ENCODE measurements at regions not wholly inside any gene's neighbourhood (a gene's known extent, or its start where the extent isn't known, plus 50 kb on each side); places are given as distances from the start of the nearest gene placed in this dataset.
"Not testable (repeated sequence)": the region's sequence is repeated elsewhere in the genome, so short reads cannot be mapped to it uniquely, and the experiment has no call there.

DNA sequence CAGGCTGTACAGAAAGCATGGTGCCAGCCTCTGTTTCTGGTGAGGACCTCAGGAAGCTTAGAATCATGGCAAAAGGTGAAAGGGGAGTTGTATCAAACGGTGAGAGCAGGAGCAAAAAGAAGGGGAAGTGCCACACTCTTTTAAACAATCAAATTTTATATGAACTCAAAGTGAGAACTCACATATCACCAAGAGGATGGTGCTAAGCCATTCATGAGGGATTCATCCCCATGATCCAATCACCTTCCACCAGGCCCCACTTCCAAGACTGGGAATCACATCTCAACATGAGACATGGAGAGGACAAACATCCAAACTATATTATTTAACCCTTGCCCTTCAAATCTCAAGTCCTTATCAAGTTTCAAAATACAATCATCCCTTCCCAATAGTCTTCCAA, 836.7 kb downstream of the SLITRK5 start:
- Mint-ChIP-seq H3K36me3 (ENCODE audit: unreplicated experiment) (peaks cover 33% of the 10 kb centered on the region), H3K4me1 (ENCODE audit: low read depth, unreplicated experiment) (no peaks in the 10 kb centered on the region), H3K4me3 (ENCODE audit: unreplicated experiment) (no peak overlapping the region), H3K27ac (ENCODE audit: unreplicated experiment) (no peak overlapping the region), H3K27me3 (ENCODE audit: unreplicated experiment) (peaks cover 3% of the 10 kb centered on the region), H3K9me3 (ENCODE audit: unreplicated experiment) (peaks cover 11% of the 10 kb centered on the region)
- TF ChIP-seq, protein P1, sequence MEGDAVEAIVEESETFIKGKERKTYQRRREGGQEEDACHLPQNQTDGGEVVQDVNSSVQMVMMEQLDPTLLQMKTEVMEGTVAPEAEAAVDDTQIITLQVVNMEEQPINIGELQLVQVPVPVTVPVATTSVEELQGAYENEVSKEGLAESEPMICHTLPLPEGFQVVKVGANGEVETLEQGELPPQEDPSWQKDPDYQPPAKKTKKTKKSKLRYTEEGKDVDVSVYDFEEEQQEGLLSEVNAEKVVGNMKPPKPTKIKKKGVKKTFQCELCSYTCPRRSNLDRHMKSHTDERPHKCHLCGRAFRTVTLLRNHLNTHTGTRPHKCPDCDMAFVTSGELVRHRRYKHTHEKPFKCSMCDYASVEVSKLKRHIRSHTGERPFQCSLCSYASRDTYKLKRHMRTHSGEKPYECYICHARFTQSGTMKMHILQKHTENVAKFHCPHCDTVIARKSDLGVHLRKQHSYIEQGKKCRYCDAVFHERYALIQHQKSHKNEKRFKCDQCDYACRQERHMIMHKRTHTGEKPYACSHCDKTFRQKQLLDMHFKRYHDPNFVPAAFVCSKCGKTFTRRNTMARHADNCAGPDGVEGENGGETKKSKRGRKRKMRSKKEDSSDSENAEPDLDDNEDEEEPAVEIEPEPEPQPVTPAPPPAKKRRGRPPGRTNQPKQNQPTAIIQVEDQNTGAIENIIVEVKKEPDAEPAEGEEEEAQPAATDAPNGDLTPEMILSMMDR (IDR thresholded peaks at IDR 0.05; ENCODE audit: partially characterized antibody, unreplicated experiment): no peak
- DNase-seq: no peak

DNA sequence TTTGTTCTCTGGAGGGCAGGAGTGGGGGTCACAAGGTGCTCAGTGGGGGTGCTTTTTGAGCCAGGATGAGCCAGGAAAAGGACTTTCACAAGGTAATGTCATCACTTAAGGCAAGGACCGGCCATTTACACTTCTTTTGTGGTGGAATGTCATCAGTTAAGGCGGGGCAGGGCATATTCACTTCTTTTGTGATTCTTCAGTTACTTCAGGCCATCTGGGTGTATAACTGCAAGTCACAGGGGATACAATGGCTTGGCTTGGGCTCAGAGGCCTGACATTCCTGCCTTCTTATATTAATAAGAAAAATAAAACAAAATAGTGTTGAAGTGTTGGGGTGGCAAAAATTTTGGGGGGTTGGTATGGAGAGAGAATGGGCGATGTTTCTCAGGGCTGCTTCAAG, 841.8 kb downstream of the SLITRK5 start:
- not testable (repeated sequence) for H3K27ac Mint-ChIP-seq (ENCODE audit: unreplicated experiment); DNase-seq

DNA sequence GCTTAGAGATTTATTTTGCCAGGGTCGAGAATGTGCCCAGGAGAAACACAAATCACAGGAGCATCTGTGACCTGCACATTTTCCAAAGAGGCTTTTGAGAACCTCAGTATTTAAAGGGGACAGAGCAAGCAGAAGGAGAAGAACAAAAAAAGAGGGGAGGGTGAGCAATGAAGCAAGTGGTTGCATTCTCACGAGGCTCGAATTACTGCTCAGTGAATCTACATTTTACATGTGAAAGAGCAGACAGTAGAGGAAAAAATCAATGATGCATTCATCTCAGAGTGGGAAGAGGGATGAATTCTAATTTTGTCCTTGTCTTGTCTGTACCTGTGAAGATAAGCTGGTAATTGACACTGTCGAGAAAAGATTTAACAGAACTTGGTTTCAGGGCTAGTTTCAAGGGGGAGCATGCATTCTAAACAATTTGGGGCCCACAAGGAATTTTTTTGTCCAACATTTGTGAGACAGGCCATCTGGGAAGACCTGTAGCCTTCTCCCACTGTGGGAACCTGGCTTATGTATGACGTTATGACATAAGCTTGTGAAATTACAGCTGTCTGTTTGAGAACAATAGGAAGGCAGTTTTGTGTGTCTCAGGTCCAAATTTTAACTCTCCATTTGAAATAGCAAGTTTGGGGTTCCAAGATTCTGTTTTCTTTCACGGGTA, 855.1 kb downstream of the SLITRK5 start:
- peaks cover 4% of the 10 kb centered on the region for H3K9me3 Mint-ChIP-seq (ENCODE audit: unreplicated experiment)
- peaks cover 9% of the 10 kb centered on the region for H3K36me3 Mint-ChIP-seq (ENCODE audit: unreplicated experiment)
- H3K27ac Mint-ChIP-seq (ENCODE audit: unreplicated experiment): peak overlapping the region; percentile 98
- TF ChIP-seq, protein P1 (IDR thresholded peaks at IDR 0.05; ENCODE audit: partially characterized antibody, unreplicated experiment): no peak
- DNase-seq: no peak
- H3K4me3 Mint-ChIP-seq (ENCODE audit: unreplicated experiment): peak overlapping the region; percentile 67
- peaks cover 14% of the 10 kb centered on the region for H3K4me1 Mint-ChIP-seq (ENCODE audit: low read depth, unreplicated experiment)
- peaks cover 2% of the 10 kb centered on the region for H3K27me3 Mint-ChIP-seq (ENCODE audit: unreplicated experiment)

More for the DNA sequence above, 841.8 kb downstream of the SLITRK5 start:
- H3K27me3 Mint-ChIP-seq (ENCODE audit: unreplicated experiment); H3K4me1 Mint-ChIP-seq (ENCODE audit: low read depth, unreplicated experiment); H3K9me3 Mint-ChIP-seq (ENCODE audit: unreplicated experiment); H3K4me3 Mint-ChIP-seq (ENCODE audit: unreplicated experiment): not testable (repeated sequence)
- peaks cover 24% of the 10 kb centered on the region for H3K36me3 Mint-ChIP-seq (ENCODE audit: unreplicated experiment)

DNA sequence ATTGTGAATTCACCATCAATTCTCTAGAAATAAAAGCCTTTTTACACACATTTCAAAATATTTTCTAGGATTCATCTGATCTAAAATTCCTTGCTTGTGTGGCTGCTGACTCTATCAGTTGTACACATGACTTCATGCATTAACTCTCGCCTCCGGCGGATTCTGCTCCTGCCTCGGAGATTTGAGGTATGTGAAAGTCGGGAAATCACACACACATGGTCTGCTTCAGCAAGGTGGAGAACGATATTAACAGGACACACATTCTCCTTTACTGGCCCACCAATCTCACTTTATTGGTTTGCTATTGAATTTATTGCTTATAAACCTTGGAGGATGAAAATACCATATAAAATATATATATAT, 855.7 kb downstream of the SLITRK5 start:
- DNase-seq: peak; percentile 32
- peak overlapping the region; percentile 98 for H3K27ac Mint-ChIP-seq (ENCODE audit: unreplicated experiment)
- peaks cover 2% of the 10 kb centered on the region for H3K27me3 Mint-ChIP-seq (ENCODE audit: unreplicated experiment)
- no peak overlapping the region for H3K4me3 Mint-ChIP-seq (ENCODE audit: unreplicated experiment)
- peaks cover 7% of the 10 kb centered on the region for H3K36me3 Mint-ChIP-seq (ENCODE audit: unreplicated experiment)
- H3K9me3 Mint-ChIP-seq (ENCODE audit: unreplicated experiment): peaks cover 4% of the 10 kb centered on the region
- TF ChIP-seq, protein P1 (IDR thresholded peaks at IDR 0.05; ENCODE audit: partially characterized antibody, unreplicated experiment): no peak
- H3K4me1 Mint-ChIP-seq (ENCODE audit: low read depth, unreplicated experiment): peaks cover 14% of the 10 kb centered on the region

DNA sequence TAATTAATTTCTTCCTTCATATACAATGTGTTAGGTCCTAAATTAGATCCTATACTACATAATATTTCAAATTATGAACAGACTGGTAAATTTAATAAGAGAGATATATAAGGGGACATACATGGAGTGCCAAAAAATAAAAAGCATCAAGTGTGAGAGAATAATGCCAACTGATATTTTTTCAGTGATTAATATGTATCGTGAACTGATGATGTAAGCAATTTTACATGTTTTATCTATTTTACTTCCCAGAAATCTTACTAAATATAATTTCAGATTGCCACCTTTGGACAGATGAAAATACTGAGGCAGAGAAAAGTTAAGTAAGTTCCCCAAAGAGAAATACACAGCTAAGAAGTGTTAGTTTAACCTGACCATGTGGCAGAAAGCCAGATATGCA, 870.8 kb downstream of the SLITRK5 start:
- TF ChIP-seq, protein P1 (IDR thresholded peaks at IDR 0.05; ENCODE audit: partially characterized antibody, unreplicated experiment): no peak
- Mint-ChIP-seq H3K27me3 (ENCODE audit: unreplicated experiment) (no peaks in the 10 kb centered on the region), H3K4me1 (ENCODE audit: low read depth, unreplicated experiment) (no peaks in the 10 kb centered on the region), H3K36me3 (ENCODE audit: unreplicated experiment) (no peaks in the 10 kb centered on the region), H3K27ac (ENCODE audit: unreplicated experiment) (no peak overlapping the region), H3K9me3 (ENCODE audit: unreplicated experiment) (no peaks in the 10 kb centered on the region), H3K4me3 (ENCODE audit: unreplicated experiment) (no peak overlapping the region)
- DNase-seq: no peak
